Nephron progenitor cell (in vitro differentiated cells): ENCODE measurements at regions not wholly inside any gene's neighbourhood (a gene's known extent, or its start where the extent isn't known, plus 50 kb on each side); places are given as distances from the start of the nearest gene placed in this dataset.
"Not testable (repeated sequence)": the region's sequence is repeated elsewhere in the genome, so short reads cannot be mapped to it uniquely, and the experiment has no call there.

Experiments
- DNase-seq: peaks from one replicate; pipeline ENCODE4 v3.0.0; 2021
- H3K27ac Mint-ChIP-seq: 2 replicates; pipeline ENCODE4 v1.8.0; 2021; ENCODE audit warnings: mild to moderate bottlenecking, moderate library complexity, mixed read lengths
- H3K27me3 Mint-ChIP-seq: 2 replicates; pipeline ENCODE4 v1.8.0; 2021; ENCODE audit warnings: mild to moderate bottlenecking, low read depth, mixed read lengths; ENCODE audit not compliant: poor library complexity
- H3K36me3 Mint-ChIP-seq: 2 replicates; pipeline ENCODE4 v1.8.0; 2021; ENCODE audit warnings: low read depth, mixed read lengths
- H3K4me1 Mint-ChIP-seq: 2 replicates; pipeline ENCODE4 v1.8.0; 2021; ENCODE audit warnings: mixed read lengths
- H3K4me3 Mint-ChIP-seq: 2 replicates; pipeline ENCODE4 v1.8.0; 2021; ENCODE audit warnings: mild to moderate bottlenecking, moderate library complexity, mixed read lengths
- H3K9me3 Mint-ChIP-seq: 2 replicates; pipeline ENCODE4 v1.8.0; 2021; ENCODE audit warnings: mild to moderate bottlenecking, moderate library complexity, mixed read lengths
- CTCF ChIP-seq: fragments of 200-600 bp; sonication (generic); IDR thresholded peaks from 2 replicates; pipeline ENCODE4 v1.5.0; 2021; ENCODE audit warnings: antibody characterized with exemption

GRCh38 chrX:1906028-1906427, 291.2 kb downstream of the ASMT start:
- no peaks in the 10 kb centered on the region for H3K4me1 Mint-ChIP-seq
- H3K27me3 Mint-ChIP-seq: peaks cover 30% of the 10 kb centered on the region
- no peak for TF ChIP-seq CTCF

GRCh38 chrX:1908996-1909395, 294.1 kb downstream of the ASMT start:
- DNase-seq, H3K4me1 Mint-ChIP-seq, H3K4me3 Mint-ChIP-seq, H3K9me3 Mint-ChIP-seq, H3K27ac Mint-ChIP-seq, H3K36me3 Mint-ChIP-seq: not testable (repeated sequence)
- H3K27me3 Mint-ChIP-seq: peaks cover 42% of the 10 kb centered on the region

More at GRCh38 chrX:1906028-1906427, 291.2 kb downstream of the ASMT start:
- no peak for DNase-seq
- Mint-ChIP-seq H3K4me3 (no peak overlapping the region), H3K27ac (no peak overlapping the region), H3K9me3 (no peaks in the 10 kb centered on the region), H3K36me3 (no peaks in the 10 kb centered on the region)

GRCh38 chrX:1909419-1910206, 294.8 kb downstream of the ASMT start:
- Mint-ChIP-seq H3K4me3 (no peak overlapping the region), H3K4me1 (peaks cover 2% of the 10 kb centered on the region), H3K27me3 (peaks cover 44% of the 10 kb centered on the region), H3K27ac (peak overlapping the region; percentile 70), H3K36me3 (no peaks in the 10 kb centered on the region), H3K9me3 (no peaks in the 10 kb centered on the region)
- TF ChIP-seq CTCF: no peak
- no peak for DNase-seq

GRCh38 chrX:1910207-1910470, 295.3 kb downstream of the ASMT start:
- Mint-ChIP-seq H3K4me1 (peaks cover 4% of the 10 kb centered on the region), H3K27ac (peak overlapping the region; percentile 70), H3K27me3 (peaks cover 49% of the 10 kb centered on the region)

GRCh38 chrX:1911401-1912128, 296.7 kb downstream of the ASMT start:
- no peak for TF ChIP-seq CTCF

More at GRCh38 chrX:1910207-1910470, 295.3 kb downstream of the ASMT start:
- no peak for DNase-seq
- Mint-ChIP-seq H3K9me3 (no peaks in the 10 kb centered on the region), H3K4me3 (no peak overlapping the region), H3K36me3 (no peaks in the 10 kb centered on the region)
- no peak for TF ChIP-seq CTCF

GRCh38 chrX:1912193-1912592, 297.3 kb downstream of the ASMT start:
- peaks cover 4% of the 10 kb centered on the region for H3K4me1 Mint-ChIP-seq
- H3K27me3 Mint-ChIP-seq: peaks cover 47% of the 10 kb centered on the region
- no peaks in the 10 kb centered on the region for H3K36me3 Mint-ChIP-seq
- TF ChIP-seq CTCF: no peak
- peaks cover 3% of the 10 kb centered on the region for H3K9me3 Mint-ChIP-seq
- no peak for DNase-seq
- no peak overlapping the region for H3K4me3 Mint-ChIP-seq
- no peak overlapping the region for H3K27ac Mint-ChIP-seq

More at GRCh38 chrX:1911401-1912128, 296.7 kb downstream of the ASMT start:
- Mint-ChIP-seq H3K36me3 (no peaks in the 10 kb centered on the region), H3K27ac (no peak overlapping the region), H3K4me3 (no peak overlapping the region), H3K27me3 (peaks cover 49% of the 10 kb centered on the region), H3K9me3 (peaks cover 3% of the 10 kb centered on the region), H3K4me1 (peaks cover 4% of the 10 kb centered on the region)
- DNase-seq: no peak
